Osteoblast (primary cell): ENCODE measurements at regions not wholly inside any gene's neighbourhood (a gene's known extent, or its start where the extent isn't known, plus 50 kb on each side); places are given as distances from the start of the nearest gene placed in this dataset.
A peak's percentile ranks its signal among the peaks of the same experiment; 100 is the strongest.

Experiments
- DNase-seq: peaks from one replicate; pipeline ENCODE4 v3.0.0; 2011; ENCODE audit warnings: low spot score, mixed read lengths; ENCODE audit not compliant: insufficient read length; ENCODE audit errors: missing footprints
- H2AFZ ChIP-seq: 2 replicates; pipeline ENCODE4 v1.6.0; 2011; ENCODE audit warnings: mild to moderate bottlenecking, low read length
- H3K27ac ChIP-seq: 2 replicates; pipeline ENCODE4 v1.5.1; 2011; ENCODE audit warnings: mild to moderate bottlenecking, low read depth, low read length, moderate library complexity
- H3K27me3 ChIP-seq: 2 replicates; pipeline ENCODE4 v1.6.0; 2012; ENCODE audit warnings: mild to moderate bottlenecking, control low read depth, inconsistent platforms, low read length, moderate library complexity; ENCODE audit not compliant: insufficient read depth
- H3K36me3 ChIP-seq: 2 replicates; pipeline ENCODE4 v1.5.1; 2011; ENCODE audit warnings: mild to moderate bottlenecking, low read length, control low read depth, moderate library complexity; ENCODE audit not compliant: insufficient read depth
- H3K4me1 ChIP-seq: 2 replicates; pipeline ENCODE4 v1.5.1; 2011; ENCODE audit warnings: mild to moderate bottlenecking, low read length, control low read depth, moderate library complexity; ENCODE audit not compliant: insufficient read depth
- H3K4me2 ChIP-seq: 2 replicates; pipeline ENCODE4 v1.6.0; 2011; ENCODE audit warnings: mild to moderate bottlenecking, low read length; ENCODE audit not compliant: insufficient read depth
- H3K4me3 ChIP-seq: fragments of 200-600 bp; sonication (generic); 3 replicates; pipeline ENCODE4 v1.5.1; 2012; ENCODE audit warnings: mild to moderate bottlenecking, low read length, inconsistent platforms; ENCODE audit not compliant: insufficient read depth
- H3K79me2 ChIP-seq: 2 replicates; pipeline ENCODE4 v1.6.0; 2012; ENCODE audit warnings: mild to moderate bottlenecking, low read length, control low read depth, inconsistent platforms; ENCODE audit not compliant: insufficient read depth
- H3K9me3 ChIP-seq: 2 replicates; pipeline ENCODE4 v1.5.1; 2011; ENCODE audit warnings: low read depth, low read length, control low read depth
- H4K20me1 ChIP-seq: 2 replicates; pipeline ENCODE4 v1.6.0; 2012; ENCODE audit warnings: mild to moderate bottlenecking, low read length, control low read depth; ENCODE audit not compliant: insufficient read depth
- CTCF ChIP-seq: IDR thresholded peaks from 2 replicates; pipeline ENCODE4 v1.5.1; 2011; ENCODE audit warnings: mild to moderate bottlenecking, low read depth, low read length, moderate library complexity; ENCODE audit errors: extremely low read depth

- H3K27ac ChIP-seq, result no peak overlapping the region
- H3K79me2 ChIP-seq, result peaks cover 5% of the 10 kb centered on the region
- no peak for DNase-seq
- no peak overlapping the region for H3K4me2 ChIP-seq
- TF ChIP-seq CTCF, result no peak
- no peak overlapping the region for H3K4me3 ChIP-seq
- no peaks in the 10 kb centered on the region for H3K9me3 ChIP-seq
- H2AFZ ChIP-seq, result no peak overlapping the region
- H4K20me1 ChIP-seq, result no peaks in the 10 kb centered on the region
- no peaks in the 10 kb centered on the region for H3K27me3 ChIP-seq
- H3K4me1 ChIP-seq, result peaks cover 21% of the 10 kb centered on the region
- no peaks in the 10 kb centered on the region for H3K36me3 ChIP-seq
These were observed 51.0 kb downstream of the FAT4 start for GRCh38 chr4:125365731-125366130.

- H4K20me1 ChIP-seq, result no peaks in the 10 kb centered on the region
- peak overlapping the region; percentile 84 for H3K27ac ChIP-seq
- no peaks in the 10 kb centered on the region for H3K36me3 ChIP-seq
- H2AFZ ChIP-seq, result no peak overlapping the region
- peak; percentile 45 for DNase-seq
- peak overlapping the region; percentile 50 for H3K4me3 ChIP-seq
- no peaks in the 10 kb centered on the region for H3K9me3 ChIP-seq
- no peaks in the 10 kb centered on the region for H3K27me3 ChIP-seq
- peaks cover 21% of the 10 kb centered on the region for H3K4me1 ChIP-seq
- peaks cover 5% of the 10 kb centered on the region for H3K79me2 ChIP-seq
- no peak for TF ChIP-seq CTCF
- H3K4me2 ChIP-seq, result peak overlapping the region; percentile 77
These were observed 53.4 kb downstream of the FAT4 start for GRCh38 chr4:125368146-125368545.

GRCh38 chr4:125368671-125369081 lies 53.9 kb downstream of the FAT4 start:
- peak; percentile 37 for DNase-seq
- H3K27me3 ChIP-seq, result no peaks in the 10 kb centered on the region
- no peaks in the 10 kb centered on the region for H3K36me3 ChIP-seq
- peak overlapping the region; percentile 77 for H3K4me2 ChIP-seq
- TF ChIP-seq CTCF, result no peak
- H3K79me2 ChIP-seq, result peaks cover 5% of the 10 kb centered on the region
- H3K4me3 ChIP-seq, result peak overlapping the region; percentile 65
- no peaks in the 10 kb centered on the region for H4K20me1 ChIP-seq
- H3K4me1 ChIP-seq, result peaks cover 21% of the 10 kb centered on the region
- H3K27ac ChIP-seq, result peak overlapping the region; percentile 84
- no peaks in the 10 kb centered on the region for H3K9me3 ChIP-seq
- H2AFZ ChIP-seq, result no peak overlapping the region

GRCh38 chr4:125369098-125369497 lies 54.3 kb downstream of the FAT4 start:
- Histone ChIP-seq H3K4me3 (peak overlapping the region; percentile 65), H3K4me2 (peak overlapping the region; percentile 77), H4K20me1 (no peaks in the 10 kb centered on the region), H3K79me2 (peaks cover 5% of the 10 kb centered on the region), H3K27me3 (no peaks in the 10 kb centered on the region), H2AFZ (no peak overlapping the region), H3K4me1 (peaks cover 21% of the 10 kb centered on the region), H3K36me3 (no peaks in the 10 kb centered on the region), H3K9me3 (no peaks in the 10 kb centered on the region), H3K27ac (peak overlapping the region; percentile 84)
- DNase-seq, result no peak
- no peak for TF ChIP-seq CTCF
